GM12875 (cell line): ENCODE measurements at regions not wholly inside any gene's neighbourhood (a gene's known extent, or its start where the extent isn't known, plus 50 kb on each side); places are given as distances from the start of the nearest gene placed in this dataset.

Source experiments
- H3K4me3 ChIP-seq: one replicate; pipeline ENCODE4 v1.5.1; 2011; ENCODE audit warnings: low read depth, low read length, control low read depth
- TF ChIP-seq, protein P1 (sequence below): IDR thresholded peaks from 2 replicates; pipeline ENCODE4 v1.5.1; 2011; ENCODE audit warnings: low read depth, mild to moderate bottlenecking, control low read depth, inconsistent platforms, low read length, moderate library complexity, borderline replicate concordance; ENCODE audit not compliant: insufficient read depth

DNA sequence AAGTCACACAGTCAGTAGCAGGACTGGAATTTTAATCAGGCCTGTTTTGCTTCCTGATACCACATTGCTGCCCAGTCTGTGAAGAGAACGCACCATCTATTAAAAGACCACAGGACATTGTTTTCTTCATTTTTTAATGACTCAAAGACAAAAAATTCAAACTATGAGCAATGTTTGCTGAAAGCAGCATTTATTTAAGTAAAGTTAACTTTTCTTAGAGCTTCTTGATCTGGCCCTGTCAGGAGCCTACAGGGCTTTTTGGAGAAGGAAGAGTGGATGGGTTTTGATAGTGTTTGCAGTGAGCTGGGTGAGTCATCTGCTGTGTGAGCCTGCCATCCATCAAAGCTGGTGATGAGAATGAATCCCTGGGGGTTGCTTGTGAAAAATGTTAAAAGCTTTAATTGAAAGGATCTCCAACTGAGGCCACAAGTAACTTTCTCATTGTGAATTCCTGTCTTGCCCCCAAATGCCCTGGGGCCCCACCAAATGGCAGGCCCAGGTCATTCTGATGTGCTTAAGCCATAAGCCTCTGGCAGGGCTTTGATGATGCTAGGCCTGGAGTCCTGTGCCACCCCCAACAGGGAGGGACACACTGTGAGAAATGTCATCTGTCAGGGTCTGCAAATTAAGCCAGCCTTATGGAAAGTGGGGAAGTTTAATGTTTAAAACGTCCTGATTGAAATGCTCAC lies 136.2 kb upstream of the PFN2 start:
- TF ChIP-seq, protein P1, sequence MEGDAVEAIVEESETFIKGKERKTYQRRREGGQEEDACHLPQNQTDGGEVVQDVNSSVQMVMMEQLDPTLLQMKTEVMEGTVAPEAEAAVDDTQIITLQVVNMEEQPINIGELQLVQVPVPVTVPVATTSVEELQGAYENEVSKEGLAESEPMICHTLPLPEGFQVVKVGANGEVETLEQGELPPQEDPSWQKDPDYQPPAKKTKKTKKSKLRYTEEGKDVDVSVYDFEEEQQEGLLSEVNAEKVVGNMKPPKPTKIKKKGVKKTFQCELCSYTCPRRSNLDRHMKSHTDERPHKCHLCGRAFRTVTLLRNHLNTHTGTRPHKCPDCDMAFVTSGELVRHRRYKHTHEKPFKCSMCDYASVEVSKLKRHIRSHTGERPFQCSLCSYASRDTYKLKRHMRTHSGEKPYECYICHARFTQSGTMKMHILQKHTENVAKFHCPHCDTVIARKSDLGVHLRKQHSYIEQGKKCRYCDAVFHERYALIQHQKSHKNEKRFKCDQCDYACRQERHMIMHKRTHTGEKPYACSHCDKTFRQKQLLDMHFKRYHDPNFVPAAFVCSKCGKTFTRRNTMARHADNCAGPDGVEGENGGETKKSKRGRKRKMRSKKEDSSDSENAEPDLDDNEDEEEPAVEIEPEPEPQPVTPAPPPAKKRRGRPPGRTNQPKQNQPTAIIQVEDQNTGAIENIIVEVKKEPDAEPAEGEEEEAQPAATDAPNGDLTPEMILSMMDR: no peak
- H3K4me3 ChIP-seq: no peak overlapping the region

DNA sequence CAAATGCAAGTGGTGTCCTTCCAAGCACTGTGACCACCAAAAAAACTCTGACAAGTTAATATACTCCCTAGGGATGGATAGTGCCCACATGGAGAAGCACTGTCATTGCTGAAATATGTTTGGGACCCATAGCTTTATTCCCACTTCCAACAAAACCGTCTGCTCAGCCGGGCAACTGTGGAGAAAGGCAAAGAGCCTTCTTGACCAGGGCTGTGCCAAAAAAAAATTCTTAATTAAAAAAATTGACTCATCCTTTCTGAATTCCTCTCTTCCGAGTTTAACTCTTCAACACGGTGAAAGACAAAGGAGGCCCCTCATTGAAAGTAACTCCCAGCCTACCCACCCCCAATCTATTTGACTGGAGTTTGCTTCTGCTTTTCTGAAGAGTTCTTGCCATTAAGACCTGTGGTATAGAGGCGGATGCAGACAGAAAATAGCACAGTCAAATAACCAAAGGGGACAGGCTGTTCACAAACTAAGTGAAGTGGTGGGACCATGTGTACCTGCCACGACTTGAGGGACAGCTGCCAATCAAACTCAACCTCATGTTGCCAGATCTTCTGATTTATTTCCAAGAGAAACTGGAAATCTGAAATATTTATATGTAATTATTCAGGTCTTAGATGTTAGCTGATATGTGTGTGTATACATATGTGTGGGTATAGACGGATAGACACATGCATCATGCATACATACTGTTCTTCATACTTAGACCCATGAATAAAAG lies 135.4 kb upstream of the PFN2 start:
- TF ChIP-seq, protein P1: no peak
- H3K4me3 ChIP-seq: no peak overlapping the region

DNA sequence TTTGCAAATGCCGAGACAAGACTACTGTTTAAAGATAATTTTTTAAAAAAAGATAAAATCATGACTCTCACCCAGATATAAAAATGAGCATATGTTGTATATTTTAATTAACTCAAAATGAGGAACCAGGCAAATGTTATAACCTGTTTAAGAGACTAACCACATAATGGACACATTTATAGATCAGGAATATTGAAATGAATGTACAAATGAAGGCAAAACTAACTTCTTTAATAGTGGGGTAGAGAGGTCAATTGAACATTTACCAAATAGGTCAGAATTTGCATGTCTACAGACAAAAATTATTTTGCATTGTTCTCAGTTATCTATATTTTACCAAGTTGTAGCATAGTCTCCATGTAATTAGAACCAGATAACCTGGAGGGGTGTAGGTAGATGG lies 134.3 kb upstream of the PFN2 start:
- TF ChIP-seq, protein P1: no peak
- no peak overlapping the region for H3K4me3 ChIP-seq

DNA sequence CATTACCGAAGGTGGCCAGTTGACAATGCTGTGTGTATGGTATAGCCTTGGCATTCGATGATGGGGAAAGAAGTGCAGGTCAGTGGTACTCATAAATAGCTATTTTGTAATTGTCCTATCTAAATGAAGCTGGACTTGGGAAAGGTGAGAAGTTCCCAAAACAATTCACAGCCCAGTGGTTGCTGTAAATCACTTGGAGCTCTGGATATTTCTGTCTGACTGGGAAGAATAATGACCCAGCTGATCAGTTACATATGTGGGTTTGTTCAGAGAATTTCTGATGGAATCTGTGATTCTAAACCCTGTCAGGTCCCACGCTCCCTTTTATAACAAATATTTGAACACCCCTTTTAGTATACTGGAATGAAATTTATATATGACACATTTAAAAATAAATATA lies 133.9 kb upstream of the PFN2 start:
- H3K4me3 ChIP-seq: no peak overlapping the region
- TF ChIP-seq, protein P1: no peak

DNA sequence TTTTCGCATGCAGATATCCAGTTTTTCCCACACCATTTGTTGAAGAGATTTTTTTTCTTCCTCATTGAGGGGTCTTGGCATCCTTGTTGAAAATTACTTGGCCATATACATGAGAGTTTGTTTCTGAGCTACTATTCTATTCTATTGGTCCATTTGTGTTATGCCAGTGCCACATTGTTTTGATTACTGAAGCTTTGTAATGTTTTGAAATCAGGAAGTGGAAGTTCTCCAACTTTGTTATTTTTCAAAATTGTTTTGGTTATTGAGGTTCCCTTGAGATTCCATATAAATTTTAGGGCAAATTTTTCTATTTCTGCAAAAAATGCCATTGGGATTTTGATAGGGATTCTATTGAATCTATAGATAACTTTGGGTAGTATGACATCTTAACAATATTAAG lies 130.3 kb upstream of the PFN2 start:
- no peak overlapping the region for H3K4me3 ChIP-seq
- TF ChIP-seq, protein P1: no peak

DNA sequence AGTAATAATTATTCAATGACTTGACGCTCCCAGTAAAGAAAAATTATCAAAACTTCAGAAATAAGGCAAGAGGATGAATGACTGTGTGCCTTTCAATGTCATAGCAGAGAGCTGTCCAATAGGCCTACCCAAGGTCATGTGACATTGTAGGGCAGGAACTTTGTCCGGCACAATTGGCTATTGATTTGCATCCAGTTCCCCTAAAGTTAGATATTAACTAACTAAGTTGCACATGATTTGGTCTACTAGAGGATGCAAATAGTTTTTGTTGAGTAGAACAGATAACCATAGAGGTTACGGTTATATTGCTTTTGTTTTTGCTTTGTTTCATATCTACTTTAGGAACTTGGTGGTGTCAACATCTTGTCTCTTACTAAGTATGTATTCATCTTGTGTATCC lies 127.9 kb upstream of the PFN2 start:
- TF ChIP-seq, protein P1: no peak
- no peak overlapping the region for H3K4me3 ChIP-seq

DNA sequence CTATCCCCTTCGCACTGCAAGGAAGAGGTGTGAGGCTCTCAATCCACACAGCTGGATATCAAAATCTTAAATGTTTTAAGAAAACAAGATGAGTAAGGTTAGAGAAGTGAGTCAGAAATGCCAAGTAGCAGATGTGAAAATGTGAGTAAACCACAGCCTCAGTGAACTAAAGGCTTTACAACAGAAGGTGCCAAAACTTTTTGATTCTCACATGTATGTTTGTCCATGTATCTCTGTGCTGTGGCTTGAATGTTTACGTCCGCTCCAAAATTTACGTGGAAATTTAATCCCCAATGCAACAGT lies 126.8 kb upstream of the PFN2 start:
- TF ChIP-seq, protein P1: no peak
- H3K4me3 ChIP-seq: no peak overlapping the region
